Smooth muscle cell (in vitro differentiated cells): ENCODE measurements at regions not wholly inside any gene's neighbourhood (a gene's known extent, or its start where the extent isn't known, plus 50 kb on each side); places are given as distances from the start of the nearest gene placed in this dataset.

Experiments used
- DNase-seq: peaks from one replicate; lab custom pipeline; 2025; ENCODE audit not compliant: unreplicated experiment; lab: John Stamatoyannopoulos, UW
- H2AFZ ChIP-seq: fragments of 200-600 bp; sonication (generic); 2 replicates; pipeline ENCODE4 v1.6.0; 2016; ENCODE audit warnings: antibody characterized with exemption, low read depth, mild to moderate bottlenecking
- H3F3A ChIP-seq: fragments of 200-600 bp; sonication (generic); 2 replicates; pipeline ENCODE4 v1.6.0; 2017; ENCODE audit warnings: antibody characterized with exemption, low read depth
- H3K27ac ChIP-seq: fragments of 200-600 bp; sonication (generic); 2 replicates; pipeline ENCODE4 v1.5.1; 2016; ENCODE audit warnings: low read depth, mild to moderate bottlenecking
- H3K27me3 ChIP-seq: fragments of 200-600 bp; sonication (generic); 2 replicates; pipeline ENCODE4 v1.6.1; 2016; ENCODE audit warnings: low read depth, mild to moderate bottlenecking
- H3K36me3 ChIP-seq: fragments of 200-600 bp; sonication (generic); 2 replicates; pipeline ENCODE4 v1.5.1; 2016; ENCODE audit warnings: low read depth
- H3K4me1 ChIP-seq: fragments of 200-600 bp; sonication (generic); 2 replicates; pipeline ENCODE4 v1.5.1; 2016; ENCODE audit warnings: low read depth
- H3K4me2 ChIP-seq: fragments of 200-600 bp; sonication (generic); 2 replicates; pipeline ENCODE4 v1.6.0; 2016; ENCODE audit warnings: mild to moderate bottlenecking
- H3K4me3 ChIP-seq: fragments of 200-600 bp; sonication (generic); 2 replicates; pipeline ENCODE4 v1.5.1; 2016; ENCODE audit warnings: mild to moderate bottlenecking
- H3K79me2 ChIP-seq: fragments of 200-600 bp; sonication (generic); 2 replicates; pipeline ENCODE4 v1.6.0; 2016; ENCODE audit warnings: low read depth, mild to moderate bottlenecking
- H3K9ac ChIP-seq: fragments of 200-600 bp; sonication (generic); 2 replicates; pipeline ENCODE4 v1.6.0; 2016; ENCODE audit warnings: low read depth
- H3K9me3 ChIP-seq: fragments of 200-600 bp; sonication (generic); replicated peaks from 2 replicates; pipeline ENCODE4 v1.5.1; 2016; ENCODE audit warnings: low read depth
- H4K20me1 ChIP-seq: fragments of 200-600 bp; sonication (generic); 2 replicates; pipeline ENCODE4 v1.6.0; 2016; ENCODE audit warnings: low read depth
- CTCF ChIP-seq: fragments of 200-600 bp; sonication (generic); IDR thresholded peaks from 2 replicates; pipeline ENCODE4 v1.5.1; 2017; ENCODE audit warnings: borderline replicate concordance, mild to moderate bottlenecking, antibody characterized with exemption; ENCODE audit not compliant: insufficient read depth, poor library complexity, severe bottlenecking
- WGBS: methylation state at CpG from one replicate; pipeline ENCODE4 v1.1.7; 2016; ENCODE audit warnings: low lambda C conversion rate; 5-methylcytosine and 5-hydroxymethylcytosine counted together

- Histone ChIP-seq H3F3A (no peaks in the 10 kb centered on the region), H3K27me3 (no peaks in the 10 kb centered on the region), H4K20me1 (no peaks in the 10 kb centered on the region), H3K36me3 (no peaks in the 10 kb centered on the region), H3K4me3 (no peak overlapping the region), H3K9me3 (no peaks in the 10 kb centered on the region), H3K4me2 (no peak overlapping the region), H3K27ac (no peak overlapping the region), H3K4me1 (no peaks in the 10 kb centered on the region), H2AFZ (no peak overlapping the region), H3K9ac (no peak overlapping the region), H3K79me2 (no peaks in the 10 kb centered on the region)
- DNase-seq, result no peak
- 88% methylated on average over 6 of the region's 6 CpGs for WGBS
- no peak for TF ChIP-seq CTCF
Measured at GRCh38 chr13:106306748-106307277, 228.6 kb downstream of the EFNB2 start.

DNA sequence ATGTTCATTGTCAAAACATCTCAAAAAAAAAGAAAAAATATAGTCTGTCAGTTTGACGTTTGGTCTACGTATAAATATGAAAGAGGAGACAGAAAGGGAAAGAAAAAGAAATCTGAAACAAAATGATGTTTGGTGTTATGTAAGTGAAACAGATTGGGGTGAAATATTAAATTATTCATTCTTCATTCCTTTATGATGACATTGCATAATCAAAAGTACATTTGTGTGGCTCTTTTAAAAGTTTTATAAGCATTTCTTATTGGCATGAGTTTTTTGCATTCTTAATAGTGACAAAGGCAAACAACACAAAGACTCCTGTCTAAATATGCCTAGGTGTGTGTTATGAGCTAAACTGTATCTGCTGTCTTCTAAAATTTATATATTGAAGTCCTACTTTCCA, 232.6 kb downstream of the EFNB2 start:
- WGBS, result 90% methylated on average over 2 of the region's 2 CpGs

GRCh38 chr13:106302011-106302410, 233.5 kb downstream of the EFNB2 start:
- DNase-seq, result no peak
- Histone ChIP-seq H3K9ac (no peak overlapping the region), H3K4me1 (no peaks in the 10 kb centered on the region), H3F3A (no peaks in the 10 kb centered on the region), H4K20me1 (no peaks in the 10 kb centered on the region), H3K4me3 (no peak overlapping the region), H3K36me3 (no peaks in the 10 kb centered on the region), H3K27ac (no peak overlapping the region), H3K27me3 (no peaks in the 10 kb centered on the region), H3K9me3 (no peaks in the 10 kb centered on the region), H2AFZ (no peak overlapping the region), H3K4me2 (no peak overlapping the region), H3K79me2 (no peaks in the 10 kb centered on the region)
- TF ChIP-seq CTCF, result no peak
- whole genome bisulfite sequencing, result 86% methylated on average over 1 of the region's 1 CpG

More for the DNA sequence above, 232.6 kb downstream of the EFNB2 start:
- no peaks in the 10 kb centered on the region for H4K20me1 ChIP-seq
- no peak for DNase-seq
- H3K4me3 ChIP-seq, result no peak overlapping the region
- H3K9me3 ChIP-seq, result no peaks in the 10 kb centered on the region
- H3K27ac ChIP-seq, result no peak overlapping the region
- TF ChIP-seq CTCF, result no peak
- no peak overlapping the region for H2AFZ ChIP-seq
- no peaks in the 10 kb centered on the region for H3K4me1 ChIP-seq
- no peaks in the 10 kb centered on the region for H3K27me3 ChIP-seq
- no peaks in the 10 kb centered on the region for H3F3A ChIP-seq
- no peaks in the 10 kb centered on the region for H3K79me2 ChIP-seq
- H3K4me2 ChIP-seq, result no peak overlapping the region
- no peak overlapping the region for H3K9ac ChIP-seq
- H3K36me3 ChIP-seq, result no peaks in the 10 kb centered on the region

DNA sequence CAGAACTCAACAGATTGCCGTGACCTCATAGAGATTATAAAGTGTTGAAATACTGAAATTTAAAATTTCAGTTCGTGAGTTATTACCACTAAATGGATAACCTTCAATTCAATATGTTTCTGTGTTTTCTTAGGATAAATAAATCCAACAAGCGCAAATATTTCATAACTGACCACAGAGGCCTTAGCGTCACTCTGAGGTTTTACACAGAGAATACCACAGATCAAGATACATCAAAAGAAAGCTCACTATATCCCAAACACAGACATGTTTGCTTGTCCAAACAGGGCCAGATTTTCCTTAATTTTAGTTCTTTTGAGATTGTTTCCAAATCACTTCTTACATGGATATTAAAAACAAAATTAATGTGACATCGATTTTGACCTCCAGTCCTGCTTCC, 235.8 kb downstream of the EFNB2 start:
- no peak for TF ChIP-seq CTCF
- H3K79me2 ChIP-seq, result no peaks in the 10 kb centered on the region
- no peak overlapping the region for H3K4me2 ChIP-seq
- no peaks in the 10 kb centered on the region for H3F3A ChIP-seq
- no peaks in the 10 kb centered on the region for H3K27me3 ChIP-seq
- H3K27ac ChIP-seq, result no peak overlapping the region
- H3K4me3 ChIP-seq, result no peak overlapping the region
- peaks cover 5% of the 10 kb centered on the region for H3K4me1 ChIP-seq
- H3K9me3 ChIP-seq, result no peaks in the 10 kb centered on the region
- H3K36me3 ChIP-seq, result no peaks in the 10 kb centered on the region
- no peaks in the 10 kb centered on the region for H4K20me1 ChIP-seq
- no peak for DNase-seq
- 68% methylated on average over 5 of the region's 5 CpGs for WGBS
- H3K9ac ChIP-seq, result no peak overlapping the region
- no peak overlapping the region for H2AFZ ChIP-seq
